ENCODE measurements at regions not wholly inside any gene's neighbourhood (a gene's known extent, or its start where the extent isn't known, plus 50 kb on each side); places are given as distances from the start of the nearest gene placed in this dataset.
"Not testable (repeated sequence)": the region's sequence is repeated elsewhere in the genome, so short reads cannot be mapped to it uniquely, and the experiment has no call there.

- H3K79me2 ChIP-seq (ENCODE audit: insufficient read depth, low read length); H4K20me1 ChIP-seq (ENCODE audit: insufficient read depth, low read length); H3K27ac ChIP-seq (ENCODE audit: low read depth, low read length, poor library complexity, severe bottlenecking); H3K9me2 ChIP-seq (ENCODE audit: low read depth, low read length); H3F3A ChIP-seq (ENCODE audit: insufficient read depth, low read length); H3K4me3 ChIP-seq (ENCODE audit: low read depth, low read length, poor library complexity, severe bottlenecking); H3K4me2 ChIP-seq (ENCODE audit: low read length); H3K4me1 ChIP-seq (ENCODE audit: insufficient read depth, low read length, severe bottlenecking); H3K9ac ChIP-seq (ENCODE audit: low read length); H3K27me3 ChIP-seq (ENCODE audit: insufficient read depth, low read length); H3K36me3 ChIP-seq (ENCODE audit: insufficient read depth, low read length); H3K9me3 ChIP-seq (ENCODE audit: low read length); H2AFZ ChIP-seq (ENCODE audit: low read length): not testable (repeated sequence)
These were observed 106.1 kb downstream of the KBTBD2 start for GRCh38 chr7:32785365-32785944.

GRCh38 chr7:32779895-32780294, 111.7 kb downstream of the KBTBD2 start:
- H3K4me2 ChIP-seq (ENCODE audit: low read length); H4K20me1 ChIP-seq (ENCODE audit: insufficient read depth, low read length); H3K9ac ChIP-seq (ENCODE audit: low read length); H3K4me1 ChIP-seq (ENCODE audit: insufficient read depth, low read length, severe bottlenecking); H3F3A ChIP-seq (ENCODE audit: insufficient read depth, low read length); H3K27ac ChIP-seq (ENCODE audit: low read depth, low read length, poor library complexity, severe bottlenecking); H3K36me3 ChIP-seq (ENCODE audit: insufficient read depth, low read length); H3K9me2 ChIP-seq (ENCODE audit: low read depth, low read length); H3K9me3 ChIP-seq (ENCODE audit: low read length); H3K4me3 ChIP-seq (ENCODE audit: low read depth, low read length, poor library complexity, severe bottlenecking); H2AFZ ChIP-seq (ENCODE audit: low read length); H3K27me3 ChIP-seq (ENCODE audit: insufficient read depth, low read length); H3K79me2 ChIP-seq (ENCODE audit: insufficient read depth, low read length): not testable (repeated sequence)

- Histone ChIP-seq H4K20me1 (ENCODE audit: insufficient read depth, low read length) (no peaks in the 10 kb centered on the region), H3K4me1 (ENCODE audit: insufficient read depth, low read length, severe bottlenecking) (no peaks in the 10 kb centered on the region), H2AFZ (ENCODE audit: low read length) (no peak overlapping the region), H3K9me2 (ENCODE audit: low read depth, low read length) (no peaks in the 10 kb centered on the region), H3K27ac (ENCODE audit: low read depth, low read length, poor library complexity, severe bottlenecking) (no peak overlapping the region), H3K36me3 (ENCODE audit: insufficient read depth, low read length) (no peaks in the 10 kb centered on the region), H3K4me2 (ENCODE audit: low read length) (no peak overlapping the region), H3K9ac (ENCODE audit: low read length) (no peak overlapping the region), H3K79me2 (ENCODE audit: insufficient read depth, low read length) (no peaks in the 10 kb centered on the region), H3K27me3 (ENCODE audit: insufficient read depth, low read length) (no peaks in the 10 kb centered on the region), H3K4me3 (ENCODE audit: low read depth, low read length, poor library complexity, severe bottlenecking) (no peak overlapping the region), H3K9me3 (ENCODE audit: low read length) (no peaks in the 10 kb centered on the region), H3F3A (ENCODE audit: insufficient read depth, low read length) (no peaks in the 10 kb centered on the region)
- TF ChIP-seq CTCF (IDR thresholded peaks at IDR 0.05; ENCODE audit: low read length) (no peak), EZH2 (IDR thresholded peaks at IDR 0.05; ENCODE audit: borderline replicate concordance, low read length) (no peak)
These were observed 112.4 kb downstream of the KBTBD2 start for GRCh38 chr7:32779167-32779566.

- not testable (repeated sequence) for H3K79me2 ChIP-seq (ENCODE audit: insufficient read depth, low read length); H3K9me2 ChIP-seq (ENCODE audit: low read depth, low read length); H2AFZ ChIP-seq (ENCODE audit: low read length); H3K36me3 ChIP-seq (ENCODE audit: insufficient read depth, low read length); H3K4me3 ChIP-seq (ENCODE audit: low read depth, low read length, poor library complexity, severe bottlenecking); H3F3A ChIP-seq (ENCODE audit: insufficient read depth, low read length); H4K20me1 ChIP-seq (ENCODE audit: insufficient read depth, low read length); H3K4me1 ChIP-seq (ENCODE audit: insufficient read depth, low read length, severe bottlenecking); H3K27ac ChIP-seq (ENCODE audit: low read depth, low read length, poor library complexity, severe bottlenecking); H3K27me3 ChIP-seq (ENCODE audit: insufficient read depth, low read length); H3K9ac ChIP-seq (ENCODE audit: low read length); H3K9me3 ChIP-seq (ENCODE audit: low read length); H3K4me2 ChIP-seq (ENCODE audit: low read length)
These were observed 114.4 kb downstream of the KBTBD2 start for GRCh38 chr7:32777041-32777666.

- not testable (repeated sequence) for H3K27me3 ChIP-seq (ENCODE audit: insufficient read depth, low read length); H3K9me3 ChIP-seq (ENCODE audit: low read length); H2AFZ ChIP-seq (ENCODE audit: low read length); H3K4me3 ChIP-seq (ENCODE audit: low read depth, low read length, poor library complexity, severe bottlenecking); H3K79me2 ChIP-seq (ENCODE audit: insufficient read depth, low read length); H3K4me2 ChIP-seq (ENCODE audit: low read length); H3F3A ChIP-seq (ENCODE audit: insufficient read depth, low read length); H3K9ac ChIP-seq (ENCODE audit: low read length); H3K9me2 ChIP-seq (ENCODE audit: low read depth, low read length); H3K27ac ChIP-seq (ENCODE audit: low read depth, low read length, poor library complexity, severe bottlenecking); H3K4me1 ChIP-seq (ENCODE audit: insufficient read depth, low read length, severe bottlenecking); H3K36me3 ChIP-seq (ENCODE audit: insufficient read depth, low read length); H4K20me1 ChIP-seq (ENCODE audit: insufficient read depth, low read length)
These were observed 115.2 kb downstream of the KBTBD2 start for GRCh38 chr7:32776318-32776717.

- not testable (repeated sequence) for H3K79me2 ChIP-seq (ENCODE audit: insufficient read depth, low read length); H4K20me1 ChIP-seq (ENCODE audit: insufficient read depth, low read length); H3F3A ChIP-seq (ENCODE audit: insufficient read depth, low read length); H3K4me1 ChIP-seq (ENCODE audit: insufficient read depth, low read length, severe bottlenecking); H3K4me3 ChIP-seq (ENCODE audit: low read depth, low read length, poor library complexity, severe bottlenecking); H3K4me2 ChIP-seq (ENCODE audit: low read length); H3K36me3 ChIP-seq (ENCODE audit: insufficient read depth, low read length); H3K9ac ChIP-seq (ENCODE audit: low read length); H2AFZ ChIP-seq (ENCODE audit: low read length); H3K27me3 ChIP-seq (ENCODE audit: insufficient read depth, low read length); H3K9me3 ChIP-seq (ENCODE audit: low read length); H3K9me2 ChIP-seq (ENCODE audit: low read depth, low read length); H3K27ac ChIP-seq (ENCODE audit: low read depth, low read length, poor library complexity, severe bottlenecking)
These were observed 115.8 kb downstream of the KBTBD2 start for GRCh38 chr7:32775809-32776208.
